IMR-90 (cell line): ENCODE measurements at regions not wholly inside any gene's neighbourhood (a gene's known extent, or its start where the extent isn't known, plus 50 kb on each side); places are given as distances from the start of the nearest gene placed in this dataset.

Experiments
- ATAC-seq: fragments of 200-7000 bp; cut with Tn5 transposase; 2 replicates; pipeline ENCODE4 v1.9.1; 2020; ENCODE audit warnings: low read depth, mild to moderate bottlenecking, moderate library complexity
- BruUV-seq: library from RNA; stranded (reverse); fragments of 400-500 nt; replicated peaks from 2 replicates; lab custom pipeline; 2021; lab: Mats Ljungman, UMichigan
- CTCF ChIA-PET: fragments of 300-600 bp; formaldehyde crosslinking; extraction: SDS; loops from one replicate; lab custom pipeline; 2021; ENCODE audit warnings: antibody characterized with exemption; lab: Yijun Ruan, JAX
- POLR2A ChIA-PET: fragments of 300-600 bp; sonication (Branson Sonifier 250); formaldehyde crosslinking; loops from one replicate; lab custom pipeline; 2022; ENCODE audit warnings: antibody characterized with exemption; ENCODE audit not compliant: unreplicated experiment; lab: Charles Lee
- DNase-seq: peaks from one replicate; pipeline ENCODE4 v3.0.0; 2013
- H2AFZ ChIP-seq: replicated peaks from 2 replicates; pipeline ENCODE3; 2013; ENCODE audit warnings: low read length, mild to moderate bottlenecking; ENCODE audit not compliant: poor library complexity
- H2AK5ac ChIP-seq: 2 replicates; pipeline ENCODE4 v1.6.1; 2013; ENCODE audit warnings: low read depth, low read length, inconsistent platforms
- H2AK9ac ChIP-seq: replicated peaks from 2 replicates; pipeline ENCODE3; 2013; ENCODE audit warnings: mild to moderate bottlenecking, low read depth, low read length, moderate library complexity; ENCODE audit not compliant: poor library complexity
- H2BK120ac ChIP-seq: 2 replicates; pipeline ENCODE4 v1.6.1; 2013; ENCODE audit warnings: low read depth, low read length, inconsistent platforms
- H2BK15ac ChIP-seq: 3 replicates; pipeline ENCODE4 v1.6.1; 2013; ENCODE audit warnings: low read depth, low read length, inconsistent platforms
- H2BK20ac ChIP-seq: 2 replicates; pipeline ENCODE4 v1.6.1; 2013; ENCODE audit warnings: low read depth, mild to moderate bottlenecking, inconsistent platforms, low read length, moderate library complexity
- H2BK5ac ChIP-seq: 2 replicates; pipeline ENCODE4 v1.6.1; 2013; ENCODE audit warnings: mild to moderate bottlenecking, low read depth, low read length, inconsistent platforms; ENCODE audit not compliant: poor library complexity, severe bottlenecking
- H3K14ac ChIP-seq: replicated peaks from 2 replicates; pipeline ENCODE4 v1.6.1; 2013; ENCODE audit warnings: low read depth, low read length, inconsistent platforms
- H3K18ac ChIP-seq: 2 replicates; pipeline ENCODE4 v1.6.1; 2013; ENCODE audit warnings: low read depth, low read length, control low read depth
- H3K23ac ChIP-seq: 2 replicates; pipeline ENCODE4 v1.6.1; 2013; ENCODE audit warnings: low read depth, low read length, inconsistent platforms
- H3K27ac ChIP-seq: 2 replicates; pipeline ENCODE4 v1.5.1; 2013; ENCODE audit warnings: mild to moderate bottlenecking, control low read depth, low read length; ENCODE audit not compliant: insufficient read depth
- H3K27me3 ChIP-seq: 2 replicates; pipeline ENCODE4 v1.6.1; 2013; ENCODE audit warnings: low read length; ENCODE audit not compliant: control insufficient read depth, insufficient read depth
- H3K36me3 ChIP-seq: 2 replicates; pipeline ENCODE4 v1.6.1; 2013; ENCODE audit warnings: low read length, mixed read lengths; ENCODE audit not compliant: control insufficient read depth, insufficient read depth
- H3K4ac ChIP-seq: 2 replicates; pipeline ENCODE4 v1.6.1; 2013; ENCODE audit warnings: low read depth, low read length, inconsistent platforms
- H3K4me1 ChIP-seq: 2 replicates; pipeline ENCODE4 v1.6.1; 2013; ENCODE audit warnings: low read length, mixed read lengths; ENCODE audit not compliant: control insufficient read depth, insufficient read depth
- H3K4me2 ChIP-seq: 2 replicates; pipeline ENCODE4 v1.6.1; 2013; ENCODE audit warnings: low read depth, mild to moderate bottlenecking, control low read depth, low read length, moderate library complexity
- H3K4me3 ChIP-seq: 2 replicates; pipeline ENCODE4 v1.5.1; 2013; ENCODE audit warnings: low read depth, mild to moderate bottlenecking, control low read depth, low read length, moderate library complexity; ENCODE audit not compliant: insufficient read depth
- H3K56ac ChIP-seq: 2 replicates; pipeline ENCODE4 v1.6.1; 2013; ENCODE audit warnings: low read length, inconsistent platforms; ENCODE audit not compliant: insufficient read depth; ENCODE audit errors: extremely low read depth
- H3K79me1 ChIP-seq, 2 experiments: 2 replicates each; pipeline ENCODE4 v1.6.1; 2013; ENCODE audit warnings: low read length in 2 of 2, inconsistent platforms in 1 of 2, low read depth in 1 of 2
- H3K9ac ChIP-seq: 2 replicates; pipeline ENCODE4 v1.6.1; 2013; ENCODE audit warnings: low read depth, low read length, control low read depth
- H3K9me1 ChIP-seq: 2 replicates; pipeline ENCODE4 v1.6.1; 2013; ENCODE audit warnings: low read length, inconsistent platforms; ENCODE audit not compliant: insufficient read depth
- H3K9me3 ChIP-seq: 2 replicates; pipeline ENCODE4 v1.6.1; 2013; ENCODE audit warnings: low read length; ENCODE audit not compliant: control insufficient read depth, insufficient read depth
- H4K20me1 ChIP-seq: 2 replicates; pipeline ENCODE4 v1.6.1; 2013; ENCODE audit warnings: low read length, inconsistent platforms; ENCODE audit not compliant: insufficient read depth
- H4K5ac ChIP-seq: 2 replicates; pipeline ENCODE4 v1.6.1; 2013; ENCODE audit warnings: mild to moderate bottlenecking, low read depth, low read length, control low read depth
- H4K8ac ChIP-seq, 2 experiments: 2 replicates each; pipeline ENCODE4 v1.6.1; 2013; ENCODE audit warnings: low read depth in 2 of 2, low read length in 2 of 2, control low read depth in 1 of 2, inconsistent platforms in 1 of 2
- H4K91ac ChIP-seq: 2 replicates; pipeline ENCODE4 v1.6.1; 2013; ENCODE audit warnings: low read depth, low read length, inconsistent platforms; ENCODE audit not compliant: insufficient read depth
- BHLHE40 ChIP-seq: fragments of 150-350 bp; IDR thresholded peaks from 2 replicates; pipeline ENCODE4 v1.6.1; 2016; ENCODE audit warnings: mild to moderate bottlenecking, low read depth, low read length
- CEBPB ChIP-seq: IDR thresholded peaks from 2 replicates; pipeline ENCODE4 v1.6.1; 2012; ENCODE audit warnings: low read depth, low read length, improper control_type of control experiment
- CHD1 ChIP-seq: IDR thresholded peaks from 2 replicates; pipeline ENCODE4 v1.6.1; 2012; ENCODE audit warnings: low read depth, low read length, improper control_type of control experiment
- CTCF ChIP-seq: conservative IDR thresholded peaks from 2 replicates; pipeline ENCODE4 v1.5.1; 2012; ENCODE audit warnings: mild to moderate bottlenecking, low read depth, low read length, improper control_type of control experiment
- ELK1 ChIP-seq: fragments of 150-350 bp; IDR thresholded peaks from 2 replicates; pipeline ENCODE4 v1.6.1; 2016; ENCODE audit warnings: low read depth, mild to moderate bottlenecking, low read length, moderate library complexity, borderline replicate concordance
- FOS ChIP-seq: fragments of 150-350 bp; IDR thresholded peaks from 2 replicates; pipeline ENCODE4 v1.6.1; 2016; ENCODE audit warnings: low read depth, low read length
- MAFK ChIP-seq: IDR thresholded peaks from 2 replicates; pipeline ENCODE4 v1.6.1; 2012; ENCODE audit warnings: low read depth, low read length, improper control_type of control experiment
- MAZ ChIP-seq: IDR thresholded peaks from 2 replicates; pipeline ENCODE4 v1.6.1; 2012; ENCODE audit warnings: low read depth, mild to moderate bottlenecking, low read length, improper control_type of control experiment, moderate library complexity, borderline replicate concordance
- MXI1 ChIP-seq: IDR thresholded peaks from 2 replicates; pipeline ENCODE4 v1.6.1; 2012; ENCODE audit warnings: low read depth, mild to moderate bottlenecking, low read length, moderate library complexity, borderline replicate concordance
- NFE2L2 ChIP-seq: fragments of 150-350 bp; IDR thresholded peaks from 2 replicates; pipeline ENCODE4 v1.6.1; 2016; ENCODE audit warnings: low read depth, mild to moderate bottlenecking, low read length
- POLR2A ChIP-seq: IDR thresholded peaks from 2 replicates; pipeline ENCODE4 v1.6.1; 2012; ENCODE audit warnings: mild to moderate bottlenecking, low read depth, low read length
- RAD21 ChIP-seq: IDR thresholded peaks from 2 replicates; pipeline ENCODE4 v1.6.1; 2012; ENCODE audit warnings: low read length, improper control_type of control experiment
- RCOR1 ChIP-seq: IDR thresholded peaks from 2 replicates; pipeline ENCODE4 v1.6.1; 2012; ENCODE audit warnings: mild to moderate bottlenecking, low read length, improper control_type of control experiment; ENCODE audit not compliant: insufficient replicate concordance
- RFX5 ChIP-seq: IDR thresholded peaks from 2 replicates; pipeline ENCODE4 v1.8.0; 2012; ENCODE audit warnings: low read depth, mild to moderate bottlenecking, low read length, moderate library complexity
- SMC3 ChIP-seq: fragments of 150-350 bp; IDR thresholded peaks from 2 replicates; pipeline ENCODE4 v1.6.1; 2016; ENCODE audit warnings: low read depth, mild to moderate bottlenecking, antibody characterized with exemption, low read length, moderate library complexity
- USF2 ChIP-seq: fragments of 150-350 bp; IDR thresholded peaks from 2 replicates; pipeline ENCODE4 v1.6.1; 2017; ENCODE audit warnings: mild to moderate bottlenecking, antibody characterized with exemption, low read length, low read depth
- dilution Hi-C: fragments of 300-500 bp; cut with HindIII; formaldehyde crosslinking; loops from one replicate; pipeline ENCODE4 v1.14.3; 2018; ENCODE audit warnings: low sequenced_read_pairs; ENCODE audit not compliant: unreplicated experiment
- in situ Hi-C: fragments of 300-500 bp; cut with MboI; formaldehyde crosslinking; loops from 3 replicates; pipeline ENCODE4 v1.14.3; 2019; ENCODE audit warnings: low sequenced_read_pairs, inconsistent platforms, mixed read lengths
- intact Hi-C: fragments of 100-400 bp; cut with micrococcal nuclease; formaldehyde crosslinking; loops from 2 replicates; pipeline ENCODE4 v1.10.0; 2022

- in situ Hi-C loops: no loop called here
- no peak for ATAC-seq
- no peak overlapping the region for H3K4ac ChIP-seq
- no peaks in the 10 kb centered on the region for H3K9me1 ChIP-seq
- intact Hi-C loops: no loop called here
- no peak overlapping the region for H3K9ac ChIP-seq
- CTCF ChIA-PET: no interaction called here
- no peaks in the 10 kb centered on the region for H3K79me1 ChIP-seq
- dilution Hi-C loops: no loop called here
- H2AFZ ChIP-seq: no peak overlapping the region
- DNase-seq: no peak
- H4K8ac ChIP-seq: no peak overlapping the region
- no TSS peak for BruUV-seq
- H3K4me2 ChIP-seq: no peak overlapping the region
- no peak overlapping the region for H3K14ac ChIP-seq
- no peak overlapping the region for H2BK5ac ChIP-seq
- H3K4me1 ChIP-seq: no peaks in the 10 kb centered on the region
- POLR2A ChIA-PET: no interaction called here
- H3K4me3 ChIP-seq: no peak overlapping the region
- H2AK5ac ChIP-seq: no peak overlapping the region
- H2AK9ac ChIP-seq: no peak overlapping the region
- H3K18ac ChIP-seq: no peak overlapping the region
- H3K27ac ChIP-seq: no peak overlapping the region
- H3K23ac ChIP-seq: no peak overlapping the region
- no peak overlapping the region for H2BK15ac ChIP-seq
- no peak overlapping the region for H2BK20ac ChIP-seq
- no peak overlapping the region for H4K5ac ChIP-seq
- H3K27me3 ChIP-seq: no peaks in the 10 kb centered on the region
- H4K20me1 ChIP-seq: no peaks in the 10 kb centered on the region
- TF ChIP-seq USF2 (no peak), RCOR1 (no peak), MAFK (no peak), ELK1 (no peak), FOS (no peak), BHLHE40 (no peak), NFE2L2 (no peak), MAZ (no peak), CHD1 (no peak), POLR2A (no peak), RFX5 (no peak), SMC3 (no peak), CTCF (no peak), RAD21 (no peak), CEBPB (no peak), MXI1 (no peak)
- no peak overlapping the region for H4K91ac ChIP-seq
- no peak overlapping the region for H2BK120ac ChIP-seq
- peaks cover 19% of the 10 kb centered on the region for H3K9me3 ChIP-seq
- H3K56ac ChIP-seq: no peak overlapping the region
- H3K36me3 ChIP-seq: no peaks in the 10 kb centered on the region
Measured at GRCh38 chr2:139643139-139643538, 862.9 kb upstream of the NXPH2 start.
